Vagina (tissue), 2 donors: ENCODE measurements at regions not wholly inside any gene's neighbourhood (a gene's known extent, or its start where the extent isn't known, plus 50 kb on each side); places are given as distances from the start of the nearest gene placed in this dataset.

Experiments used
- DNase-seq, 2 donors: peaks; one replicate each; pipeline ENCODE4 v3.0.0-alpha.2; 2017; ENCODE audit errors: extremely low spot score in 2 of 2
- H3K27ac ChIP-seq: fragments of 200-600 bp; sonication (generic); one replicate; pipeline ENCODE4 v1.5.1; 2019
- H3K27me3 ChIP-seq: fragments of 200-600 bp; sonication (generic); one replicate; pipeline ENCODE4 v1.5.1; 2019
- H3K36me3 ChIP-seq, 2 donors: fragments of 200-600 bp; sonication (generic); one replicate each; pipeline ENCODE4 v1.5.1; 2017 to 2019
- H3K4me1 ChIP-seq: fragments of 200-600 bp; sonication (generic); one replicate; pipeline ENCODE4 v1.5.1; 2019
- H3K4me3 ChIP-seq, 2 donors: fragments of 200-600 bp; sonication (generic); 1 replicate in 1 of 2; 2 replicates in 1 of 2; pipeline ENCODE4 v1.5.1; 2016 to 2019
- H3K9me3 ChIP-seq: fragments of 200-600 bp; sonication (generic); one replicate; pipeline ENCODE4 v1.5.1; 2019
- CTCF ChIP-seq, 3 experiments: fragments of 450-650 bp in 2 of 3; fragments of 200-600 bp in 1 of 3; sonication (generic) in 1 of 3; IDR thresholded peaks; one replicate each; pipeline ENCODE4 v1.5.1; 2017 to 2019; ENCODE audit warnings: antibody characterized with exemption in 3 of 3, mild to moderate bottlenecking in 2 of 3, moderate library complexity in 2 of 3
- POLR2A ChIP-seq, 2 donors: fragments of 450-650 bp; IDR thresholded peaks; one replicate each; pipeline ENCODE4 v1.6.1; 2017; ENCODE audit warnings: antibody characterized with exemption in 2 of 2, mild to moderate bottlenecking in 2 of 2, moderate library complexity in 2 of 2
- POLR2AphosphoS5 ChIP-seq, 2 donors: sonication (generic); formaldehyde crosslinking; IDR thresholded peaks; one replicate each; pipeline ENCODE4 v1.9.0; 2017; ENCODE audit warnings: antibody characterized with exemption in 2 of 2, mild to moderate bottlenecking in 2 of 2, low read depth in 1 of 2; ENCODE audit not compliant: insufficient read depth in 1 of 2
- intact Hi-C: fragments of 100-400 bp; cut with DNase I; formaldehyde crosslinking; loops from one replicate; pipeline ENCODE4 v1.15.1; 2023

- H3K4me1 ChIP-seq, result no peaks in the 10 kb centered on the region
- H3K9me3 ChIP-seq, result no peaks in the 10 kb centered on the region
- no peaks in the 10 kb centered on the region for H3K36me3 ChIP-seq
- H3K4me3 ChIP-seq, result no peak overlapping the region
- intact Hi-C loops, result no loop called here
- H3K27ac ChIP-seq, result no peak overlapping the region
- no peak for DNase-seq
- TF ChIP-seq POLR2A (IDR thresholded peaks at IDR 0.05) (no peak), POLR2AphosphoS5 (IDR thresholded peaks at IDR 0.05; ENCODE audit: insufficient read depth in 1 of 2, low read depth in 1 of 2) (no peak), CTCF (IDR thresholded peaks at IDR 0.05) (no peak)
- no peaks in the 10 kb centered on the region for H3K27me3 ChIP-seq
Observed at GRCh38 chr3:96190024-96190616, 624.3 kb upstream of the EPHA6 start.

DNA sequence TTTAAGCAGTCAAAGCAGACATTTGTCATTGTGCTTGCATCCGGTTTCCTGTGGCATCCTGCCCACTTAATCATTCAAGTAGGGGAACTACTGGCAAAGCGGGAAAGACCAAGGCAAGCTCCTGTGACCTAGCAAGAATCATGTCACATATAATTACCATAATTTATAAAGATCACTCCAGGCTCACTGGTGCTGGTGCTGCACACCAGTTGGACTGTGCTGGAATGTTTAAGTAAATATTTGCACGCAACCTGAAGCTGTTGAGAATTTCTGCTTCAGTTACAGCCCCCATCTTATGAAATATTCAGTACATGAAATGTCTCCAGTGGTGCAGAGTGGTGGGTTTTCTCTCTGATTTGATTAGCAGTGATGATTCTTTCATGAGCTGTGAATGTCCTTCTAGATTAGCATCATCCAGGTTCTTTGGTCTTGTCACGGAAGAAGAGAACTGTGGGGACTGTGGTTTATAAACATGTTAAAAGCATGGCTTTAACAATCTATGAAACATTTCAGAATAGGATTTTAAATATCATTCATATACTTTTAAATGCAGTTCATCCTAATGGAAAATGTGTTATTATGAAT lies 621.3 kb upstream of the EPHA6 start:
- DNase-seq, result no peak
- intact Hi-C loops, result no loop called here
- no peak for TF ChIP-seq POLR2A (IDR thresholded peaks at IDR 0.05)
- TF ChIP-seq POLR2AphosphoS5 (IDR thresholded peaks at IDR 0.05; ENCODE audit: insufficient read depth in 1 of 2, low read depth in 1 of 2), result no peak
- TF ChIP-seq CTCF (IDR thresholded peaks at IDR 0.05), result no peak

GRCh38 chr3:96200897-96201296 lies 613.5 kb upstream of the EPHA6 start:
- H3K4me1 ChIP-seq, result no peaks in the 10 kb centered on the region
- H3K9me3 ChIP-seq, result no peaks in the 10 kb centered on the region
- intact Hi-C loops, result no loop called here
- TF ChIP-seq POLR2A (IDR thresholded peaks at IDR 0.05) (no peak), POLR2AphosphoS5 (IDR thresholded peaks at IDR 0.05; ENCODE audit: insufficient read depth in 1 of 2, low read depth in 1 of 2) (no peak), CTCF (IDR thresholded peaks at IDR 0.05) (no peak)
- no peaks in the 10 kb centered on the region for H3K27me3 ChIP-seq
- DNase-seq, result no peak
- no peak overlapping the region for H3K27ac ChIP-seq
- H3K36me3 ChIP-seq, result no peaks in the 10 kb centered on the region
- H3K4me3 ChIP-seq, result no peak overlapping the region

More for the DNA sequence above, 621.3 kb upstream of the EPHA6 start:
- Histone ChIP-seq H3K9me3 (no peaks in the 10 kb centered on the region), H3K4me3 (no peak overlapping the region), H3K4me1 (no peaks in the 10 kb centered on the region), H3K27me3 (no peaks in the 10 kb centered on the region), H3K36me3 (no peaks in the 10 kb centered on the region), H3K27ac (no peak overlapping the region)

- Histone ChIP-seq H3K9me3 (no peaks in the 10 kb centered on the region), H3K4me1 (no peaks in the 10 kb centered on the region), H3K27me3 (no peaks in the 10 kb centered on the region), H3K27ac (no peak overlapping the region), H3K36me3 (no peaks in the 10 kb centered on the region), H3K4me3 (no peak overlapping the region)
- intact Hi-C loops, result no loop called here
- TF ChIP-seq POLR2A (IDR thresholded peaks at IDR 0.05) (no peak), POLR2AphosphoS5 (IDR thresholded peaks at IDR 0.05; ENCODE audit: insufficient read depth in 1 of 2, low read depth in 1 of 2) (no peak), CTCF (IDR thresholded peaks at IDR 0.05) (no peak)
- DNase-seq, result no peak
Observed at GRCh38 chr3:96201463-96201862, 612.9 kb upstream of the EPHA6 start.

DNA sequence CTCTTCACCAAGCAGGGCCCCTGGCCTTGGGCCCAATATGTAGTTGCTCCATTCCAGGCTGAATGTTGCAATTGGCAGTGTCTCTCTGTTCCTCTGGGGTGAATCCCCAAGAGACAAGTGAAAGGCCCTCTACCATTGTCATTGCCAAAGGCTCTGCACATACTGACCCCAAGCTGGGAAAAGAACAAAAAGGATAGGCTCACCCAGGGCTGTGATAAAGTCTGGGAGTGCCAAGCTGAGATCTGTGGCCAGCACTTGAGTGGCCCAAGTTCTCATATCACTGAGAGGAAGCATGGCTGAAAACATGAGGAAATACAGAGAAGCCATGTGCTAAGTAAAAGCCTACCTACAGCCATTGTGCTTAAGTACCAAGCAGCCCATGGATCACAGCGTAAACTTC lies 612.2 kb upstream of the EPHA6 start:
- H3K4me3 ChIP-seq, result no peak overlapping the region
- H3K27ac ChIP-seq, result no peak overlapping the region
- no peaks in the 10 kb centered on the region for H3K9me3 ChIP-seq
- no peaks in the 10 kb centered on the region for H3K4me1 ChIP-seq
- TF ChIP-seq POLR2AphosphoS5 (IDR thresholded peaks at IDR 0.05; ENCODE audit: insufficient read depth in 1 of 2, low read depth in 1 of 2) (no peak), POLR2A (IDR thresholded peaks at IDR 0.05) (no peak), CTCF (IDR thresholded peaks at IDR 0.05) (no peak)
- H3K27me3 ChIP-seq, result no peaks in the 10 kb centered on the region
- intact Hi-C loops, result no loop called here
- no peak for DNase-seq
- no peaks in the 10 kb centered on the region for H3K36me3 ChIP-seq
